Endothelial cell of umbilical vein (primary cell): ENCODE measurements at regions not wholly inside any gene's neighbourhood (a gene's known extent, or its start where the extent isn't known, plus 50 kb on each side); places are given as distances from the start of the nearest gene placed in this dataset.

ENCODE experiments used
- BruUV-seq: library from RNA; stranded (reverse); fragments of 400-500 nt; replicated peaks from 2 replicates; lab custom pipeline; 2021; lab: Mats Ljungman, UMichigan
- CTCF ChIA-PET: fragments of 300-600, 350-600 bp; sonication (Branson Sonifier 250); formaldehyde crosslinking; loops from one replicate; lab custom pipeline; 2021; ENCODE audit warnings: antibody characterized with exemption, inconsistent platforms; lab: Charles Lee
- POLR2A ChIA-PET: fragments of 300-600, 350-600 bp; sonication (Branson Sonifier 250); formaldehyde crosslinking; loops from one replicate; lab custom pipeline; 2021; ENCODE audit warnings: antibody characterized with exemption, inconsistent platforms; lab: Charles Lee
- DNase-seq: peaks from one replicate; pipeline ENCODE4 v3.0.0-alpha.2; 2011; ENCODE audit warnings: low read depth, low spot score
- FAIRE-seq: peaks from 2 replicates; lab custom pipeline; 2011; peaks lifted over from hg19 to GRCh38; lab: Jason Lieb, UNC
- H2AFZ ChIP-seq: 2 replicates; pipeline ENCODE4 v1.6.0; 2012; ENCODE audit warnings: low read depth, low read length, control low read depth, inconsistent platforms
- H3K27ac ChIP-seq: 2 replicates; pipeline ENCODE4 v1.5.1; 2011; ENCODE audit warnings: low read depth, mild to moderate bottlenecking, control low read depth, low read length, moderate library complexity; ENCODE audit not compliant: insufficient read depth
- H3K27me3 ChIP-seq, 2 experiments: 2 replicates each; pipeline versions ENCODE4 v1.6.0 to v1.6.1; 2011; ENCODE audit warnings: low read length in 2 of 2, mixed read lengths in 1 of 2; ENCODE audit not compliant: control insufficient read depth in 2 of 2, insufficient read depth in 2 of 2
- H3K36me3 ChIP-seq, 2 experiments: 2 replicates in 1 of 2; 3 replicates in 1 of 2; pipeline ENCODE4 v1.5.1; 2011; ENCODE audit warnings: low read length in 2 of 2, mild to moderate bottlenecking in 1 of 2, moderate library complexity in 1 of 2; ENCODE audit not compliant: control insufficient read depth in 2 of 2, insufficient read depth in 2 of 2; ENCODE audit errors: extremely low read depth in 1 of 2
- H3K4me1 ChIP-seq: 3 replicates; pipeline ENCODE4 v1.5.1; 2011; ENCODE audit warnings: mild to moderate bottlenecking, low read length; ENCODE audit not compliant: control insufficient read depth, insufficient read depth; ENCODE audit errors: extremely low read depth
- H3K4me2 ChIP-seq: 2 replicates; pipeline ENCODE4 v1.6.1; 2011; ENCODE audit warnings: low read length, control low read depth, mixed read lengths; ENCODE audit not compliant: insufficient read depth
- H3K4me3 ChIP-seq, 3 experiments: fragments of 200-600 bp in 1 of 3; sonication (generic), shearing (Covaris generic) in 1 of 3; replicated peaks in 1 of 3; 2 replicates each; pipeline ENCODE4 v1.5.1; 2011 to 2016; ENCODE audit warnings: control low read depth in 3 of 3, low read length in 3 of 3, mild to moderate bottlenecking in 2 of 3, inconsistent platforms in 1 of 3, low read depth in 1 of 3, moderate library complexity in 1 of 3; ENCODE audit not compliant: insufficient read depth in 1 of 3
- H3K79me2 ChIP-seq: 2 replicates; pipeline ENCODE4 v1.6.0; 2012; ENCODE audit warnings: low read length, inconsistent platforms; ENCODE audit not compliant: control insufficient read depth, insufficient read depth
- H3K9ac ChIP-seq: replicated peaks from 2 replicates; pipeline ENCODE3; 2011; ENCODE audit warnings: low read length, control low read depth; ENCODE audit not compliant: insufficient read depth; ENCODE audit errors: extremely low read depth
- H3K9me1 ChIP-seq: replicated peaks from 3 replicates; pipeline ENCODE4 v1.6.0; 2011; ENCODE audit warnings: mild to moderate bottlenecking, low read length; ENCODE audit not compliant: control insufficient read depth, insufficient read depth; ENCODE audit errors: extremely low read depth
- H3K9me3 ChIP-seq: replicated peaks from 2 replicates; pipeline ENCODE4 v1.5.1; 2012; ENCODE audit warnings: low read length, inconsistent platforms; ENCODE audit not compliant: control insufficient read depth, insufficient read depth
- H4K20me1 ChIP-seq: replicated peaks from 2 replicates; pipeline ENCODE3; 2011; ENCODE audit warnings: mild to moderate bottlenecking, low read length; ENCODE audit not compliant: control insufficient read depth, insufficient read depth; ENCODE audit errors: extremely low read depth
- CTCF ChIP-seq, 2 donors: IDR thresholded peaks; 1 replicate in 1 of 2; 2 replicates in 1 of 2; pipeline ENCODE4 v1.5.1; 2011; ENCODE audit warnings: low read length in 2 of 2, mild to moderate bottlenecking in 2 of 2, moderate library complexity in 2 of 2, control low read depth in 1 of 2, inconsistent platforms in 1 of 2, low read depth in 1 of 2; ENCODE audit not compliant: insufficient read depth in 1 of 2; ENCODE audit errors: extremely low read depth in 1 of 2
- EZH2 ChIP-seq: IDR thresholded peaks from 2 replicates; pipeline ENCODE4 v1.6.1; 2012; ENCODE audit warnings: borderline replicate concordance, low read depth, mild to moderate bottlenecking, moderate library complexity, low read length, inconsistent platforms; ENCODE audit not compliant: severe bottlenecking
- FOS ChIP-seq: IDR thresholded peaks from 2 replicates; pipeline ENCODE4 v1.6.1; 2011; ENCODE audit warnings: mild to moderate bottlenecking, low read length, moderate library complexity, borderline replicate concordance; ENCODE audit not compliant: insufficient read depth
- GATA2 ChIP-seq: IDR thresholded peaks from 2 replicates; pipeline ENCODE4 v1.7.0; 2011; ENCODE audit warnings: low read depth, mild to moderate bottlenecking, moderate library complexity, mixed read lengths, low read length; ENCODE audit not compliant: insufficient read length, insufficient read depth
- JUN ChIP-seq: IDR thresholded peaks from 2 replicates; pipeline ENCODE4 v1.6.1; 2011; ENCODE audit warnings: borderline replicate concordance, low read depth; ENCODE audit not compliant: insufficient read length, insufficient read depth
- MAX ChIP-seq: IDR thresholded peaks from 2 replicates; pipeline ENCODE4 v1.6.1; 2011; ENCODE audit not compliant: insufficient read depth, insufficient read length
- MYC ChIP-seq: IDR thresholded peaks from one replicate; pipeline ENCODE4 v1.6.1; 2011; ENCODE audit warnings: mild to moderate bottlenecking, low read depth, low read length
- POLR2A ChIP-seq: IDR thresholded peaks from 2 replicates; pipeline ENCODE4 v1.6.1; 2012; ENCODE audit warnings: low read depth, mild to moderate bottlenecking, control low read depth, low read length
- POLR2AphosphoS5 ChIP-seq: IDR thresholded peaks from 2 replicates; pipeline ENCODE4 v1.6.1; 2012; ENCODE audit warnings: low read depth, mild to moderate bottlenecking, control low read depth, low read length, moderate library complexity; ENCODE audit not compliant: insufficient read depth
- dilution Hi-C: fragments of 300-500 bp; cut with MboI; formaldehyde crosslinking; loops from one replicate; pipeline ENCODE4 v1.15.0; 2019; ENCODE audit warnings: low sequenced_read_pairs; ENCODE audit not compliant: extremely low pct_ligation_motif_present
- intact Hi-C: fragments of 100-400 bp; cut with micrococcal nuclease; formaldehyde crosslinking; loops from one replicate; pipeline ENCODE4 v1.10.0; 2022

- ChIA-PET CTCF (interaction anchor here (0.8 to 1.4 kb wide), 4 partner anchors 28 to 268 kb away, joined by 3 to 4 read pairs (median 3); no protein-coding TSS in a partner anchor), POLR2A (interaction anchor here (1.0 kb wide), 1 partner anchor 213 kb away, joined by 3 read pairs; no protein-coding TSS in a partner anchor)
- peaks cover 22% of the 10 kb centered on the region for H3K4me1 ChIP-seq
- TF ChIP-seq FOS (peak; percentile 76), CTCF (IDR thresholded peaks at IDR 0.05; ENCODE audit: extremely low read depth in 1 of 2, insufficient read depth in 1 of 2, low read depth in 1 of 2, low read length in 2 of 2) (no peak), MYC (no peak), JUN (peak; percentile 73), EZH2 (no peak), MAX (no peak), POLR2AphosphoS5 (peak; percentile 86), GATA2 (peak; percentile 62), POLR2A (no peak)
- peak overlapping the region; percentile 92 for H3K4me2 ChIP-seq
- dilution Hi-C loops, result no loop called here
- H4K20me1 ChIP-seq, result no peaks in the 10 kb centered on the region
- no peaks in the 10 kb centered on the region for H3K79me2 ChIP-seq
- peak overlapping the region; percentile 55 for H3K27ac ChIP-seq
- no peak overlapping the region for H3K4me3 ChIP-seq
- BruUV-seq, result no TSS peak
- no peaks in the 10 kb centered on the region for H3K9me1 ChIP-seq
- peak overlapping the region; percentile 10 for H3K9ac ChIP-seq
- intact Hi-C loops, result loop anchor here (1.0 to 10.0 kb wide), 5 partner anchors 8 to 262 kb away; partner anchors contain the start of gene HS3ST1
- DNase-seq (peak; percentile 61), FAIRE-seq (peak; percentile 95)
- H3K36me3 ChIP-seq, result no peaks in the 10 kb centered on the region
- no peaks in the 10 kb centered on the region for H3K27me3 ChIP-seq
- H2AFZ ChIP-seq, result no peak overlapping the region
- peaks cover 3% of the 10 kb centered on the region for H3K9me3 ChIP-seq
Measured at GRCh38 chr4:11691236-11691635, 262.5 kb upstream of the HS3ST1 start.
